HG03442 (cell line): ENCODE measurements at regions not wholly inside any gene's neighbourhood (a gene's known extent, or its start where the extent isn't known, plus 50 kb on each side); places are given as distances from the start of the nearest gene placed in this dataset.
"Not testable (repeated sequence)": the region's sequence is repeated elsewhere in the genome, so short reads cannot be mapped to it uniquely, and the experiment has no call there.

Experiments
- ATAC-seq: cut with Tn5 transposase; IDR thresholded peaks from one replicate; pipeline ENCODE4 v1.9.1; 2021; ENCODE audit warnings: mild to moderate bottlenecking, moderate library complexity; ENCODE audit not compliant: unreplicated experiment

GRCh38 chr16:26386096-26386495 lies 680.6 kb upstream of the C16orf82 start:
- ATAC-seq: no peak

DNA sequence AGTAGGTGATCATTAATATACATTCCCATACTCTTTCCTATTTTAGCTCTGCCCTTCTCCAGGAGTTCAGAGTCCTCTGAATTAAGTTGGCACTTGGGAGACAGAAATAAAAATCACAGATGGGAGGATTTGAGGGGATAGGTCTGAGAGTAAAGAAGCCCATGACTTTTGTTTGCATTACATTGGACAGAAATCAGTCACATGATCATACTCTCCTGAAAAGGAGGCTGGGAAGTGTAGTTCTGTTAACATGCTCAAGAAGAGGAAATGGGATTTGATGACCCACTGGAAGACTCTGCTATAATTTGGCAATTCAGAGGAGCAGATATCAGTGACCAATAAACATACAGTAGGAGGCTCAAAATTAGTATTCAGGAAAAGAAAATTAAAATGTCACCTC lies 674.9 kb upstream of the C16orf82 start:
- no peak for ATAC-seq

DNA sequence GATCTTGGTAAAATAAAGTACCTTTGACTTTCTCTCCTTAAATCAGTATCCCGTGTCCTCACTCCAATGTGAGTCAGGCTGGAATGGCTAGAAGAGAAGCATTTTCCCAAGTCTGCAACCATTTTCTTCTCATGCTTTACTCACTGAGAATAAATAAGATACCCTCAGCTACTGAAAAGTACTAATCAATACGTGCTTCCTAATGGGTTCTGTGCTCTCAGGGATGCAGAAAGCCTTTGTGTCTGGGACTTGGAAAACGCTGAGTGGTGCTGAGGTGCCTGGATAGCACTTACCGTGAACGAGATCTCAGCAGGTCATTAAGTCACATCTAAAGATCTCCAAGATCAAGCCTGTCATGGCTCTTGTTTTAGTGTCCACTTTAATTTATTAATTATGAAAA lies 672.3 kb upstream of the C16orf82 start:
- no peak for ATAC-seq

GRCh38 chr16:26395700-26396099 lies 671.0 kb upstream of the C16orf82 start:
- no peak for ATAC-seq

- ATAC-seq: no peak
These were observed 670.1 kb upstream of the C16orf82 start for GRCh38 chr16:26396511-26397235.

DNA sequence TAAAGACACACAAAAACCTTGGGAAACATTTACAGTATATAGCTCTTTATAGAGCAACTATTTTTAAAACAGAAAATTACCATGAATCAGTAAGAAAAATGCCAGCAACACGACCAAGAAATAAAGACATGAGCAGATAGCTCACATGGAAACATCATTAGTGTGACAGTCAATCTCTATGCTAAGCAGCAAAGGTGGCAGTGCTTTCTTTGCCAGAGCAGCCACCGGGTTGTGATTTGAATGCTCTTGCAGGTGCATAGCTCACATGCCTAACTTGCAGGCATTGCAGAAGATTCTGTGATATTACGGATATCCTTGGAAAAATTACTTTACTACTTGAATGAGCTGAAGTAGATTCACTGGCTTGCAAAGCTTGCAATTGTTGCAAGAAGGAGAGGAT lies 652.9 kb upstream of the C16orf82 start:
- no peak for ATAC-seq

DNA sequence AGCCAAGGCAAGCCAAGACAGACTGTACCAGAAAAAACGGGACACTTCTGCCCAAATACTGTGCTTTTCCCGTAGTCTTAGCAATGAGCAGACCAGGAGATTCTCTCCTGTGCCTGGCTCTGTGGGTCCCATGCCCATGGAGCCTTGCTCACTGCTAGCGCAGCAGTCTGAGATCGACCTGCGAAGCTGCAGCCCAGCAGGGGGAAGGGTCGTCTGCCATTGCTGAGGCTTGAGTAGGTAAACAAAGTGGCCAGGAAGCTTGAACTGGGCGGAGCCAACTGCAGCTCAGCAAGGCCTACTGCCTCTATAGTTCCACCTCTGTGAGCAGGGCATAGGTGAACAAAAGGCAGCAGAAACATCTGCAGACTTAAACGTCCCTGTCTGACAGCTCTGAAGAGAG lies 647.3 kb upstream of the C16orf82 start:
- ATAC-seq: not testable (repeated sequence)

- ATAC-seq: no peak
These were observed 636.1 kb upstream of the C16orf82 start for GRCh38 chr16:26430618-26431017.

DNA sequence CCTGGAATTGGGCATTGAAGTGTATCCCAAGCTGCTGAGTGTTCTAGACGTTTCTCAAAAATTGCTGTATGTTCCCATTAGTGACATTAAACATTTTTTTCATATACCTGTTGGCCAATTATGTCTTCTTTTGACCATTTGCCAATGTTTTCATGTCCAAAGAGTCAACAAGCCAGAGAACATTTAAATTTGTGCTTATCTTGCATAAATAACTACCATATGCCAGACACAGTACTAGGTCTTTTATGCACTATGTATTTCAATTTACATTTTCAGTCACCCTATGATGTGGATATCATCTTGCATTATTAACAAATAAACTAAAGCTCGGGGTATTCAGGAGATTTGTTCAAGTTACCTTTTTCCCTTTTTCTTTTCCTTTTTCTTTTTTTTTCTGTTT lies 632.9 kb upstream of the C16orf82 start:
- ATAC-seq: no peak

DNA sequence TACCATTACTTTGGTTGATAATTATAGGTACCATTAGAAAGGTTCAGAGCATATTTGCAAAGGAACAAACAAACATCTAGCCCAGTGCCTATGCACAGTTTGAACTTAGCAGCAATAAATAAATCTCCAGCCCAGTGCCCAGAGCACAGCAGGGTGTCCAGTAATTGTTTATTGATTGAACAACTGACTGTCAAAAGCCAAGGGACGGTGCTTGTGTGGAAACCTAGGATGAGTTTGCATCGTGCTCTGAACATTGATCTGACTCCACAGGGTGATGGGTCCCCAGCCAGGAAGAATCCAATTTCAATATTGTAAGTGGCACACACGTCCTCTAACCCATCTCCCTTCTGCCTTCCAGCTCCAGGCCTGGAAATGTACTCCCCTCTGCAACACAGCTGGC lies 625.5 kb upstream of the C16orf82 start:
- no peak for ATAC-seq

GRCh38 chr16:26442321-26442720 lies 624.4 kb upstream of the C16orf82 start:
- ATAC-seq: no peak

DNA sequence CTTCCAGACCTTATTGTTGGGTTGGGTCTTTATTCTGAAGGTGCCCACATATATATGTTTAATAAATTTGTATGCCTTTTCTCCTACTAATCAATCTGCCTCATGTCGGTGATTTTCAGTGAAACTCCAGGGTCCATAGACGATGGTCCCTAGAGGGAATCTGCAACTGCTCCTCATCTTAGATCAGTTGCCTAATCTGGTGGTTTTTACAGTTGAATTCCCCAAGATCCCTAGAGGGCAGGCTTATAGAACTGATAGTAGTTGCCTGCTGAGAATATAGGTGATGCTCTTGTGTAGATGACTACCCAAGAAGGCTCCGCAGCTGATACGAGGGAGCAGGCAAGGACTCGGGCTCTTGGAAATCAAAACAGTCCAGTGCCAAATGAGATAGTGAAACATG lies 619.2 kb upstream of the C16orf82 start:
- ATAC-seq: no peak

GRCh38 chr16:26453215-26453614 lies 613.5 kb upstream of the C16orf82 start:
- ATAC-seq: no peak

DNA sequence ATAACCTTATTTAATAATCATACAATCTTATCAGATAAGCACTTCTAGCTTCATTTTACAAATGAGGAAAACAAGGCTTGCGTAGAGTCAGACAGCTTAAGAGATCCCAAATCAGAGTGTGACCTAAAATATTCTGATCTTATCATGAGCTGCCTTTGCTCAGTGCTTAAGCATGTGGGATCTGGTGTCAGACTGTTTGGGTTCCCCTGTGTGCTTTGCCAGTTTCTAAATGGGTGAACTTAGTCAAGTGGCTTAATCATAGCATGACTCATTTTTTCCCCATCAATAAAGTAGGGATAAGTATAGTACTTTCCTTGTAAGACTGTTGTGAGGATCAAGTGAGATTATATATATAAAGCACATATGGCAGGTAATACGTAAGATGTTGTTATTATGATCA lies 612.6 kb upstream of the C16orf82 start:
- no peak for ATAC-seq

DNA sequence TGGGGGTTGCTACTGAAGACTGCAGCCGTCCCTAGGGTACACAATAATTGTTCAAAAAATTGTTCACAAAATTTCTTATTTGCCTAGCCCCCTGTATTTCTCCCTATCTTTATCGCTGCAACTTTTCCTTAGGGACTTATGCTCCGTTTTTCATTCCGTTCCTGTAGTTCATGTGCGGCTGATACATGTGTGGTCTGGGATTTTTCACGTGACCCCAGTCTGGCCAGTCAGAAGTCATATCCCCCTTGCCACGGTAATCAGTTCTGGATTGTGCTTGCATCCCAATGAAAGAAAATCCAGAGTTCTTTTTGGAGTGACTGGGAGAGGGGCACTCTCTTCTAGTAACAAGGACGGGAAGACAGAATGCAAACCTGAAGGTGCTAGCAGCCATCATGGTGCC lies 610.7 kb upstream of the C16orf82 start:
- no peak for ATAC-seq

GRCh38 chr16:26457095-26457494 lies 609.6 kb upstream of the C16orf82 start:
- no peak for ATAC-seq

GRCh38 chr16:26457882-26458281 lies 608.8 kb upstream of the C16orf82 start:
- ATAC-seq: no peak

DNA sequence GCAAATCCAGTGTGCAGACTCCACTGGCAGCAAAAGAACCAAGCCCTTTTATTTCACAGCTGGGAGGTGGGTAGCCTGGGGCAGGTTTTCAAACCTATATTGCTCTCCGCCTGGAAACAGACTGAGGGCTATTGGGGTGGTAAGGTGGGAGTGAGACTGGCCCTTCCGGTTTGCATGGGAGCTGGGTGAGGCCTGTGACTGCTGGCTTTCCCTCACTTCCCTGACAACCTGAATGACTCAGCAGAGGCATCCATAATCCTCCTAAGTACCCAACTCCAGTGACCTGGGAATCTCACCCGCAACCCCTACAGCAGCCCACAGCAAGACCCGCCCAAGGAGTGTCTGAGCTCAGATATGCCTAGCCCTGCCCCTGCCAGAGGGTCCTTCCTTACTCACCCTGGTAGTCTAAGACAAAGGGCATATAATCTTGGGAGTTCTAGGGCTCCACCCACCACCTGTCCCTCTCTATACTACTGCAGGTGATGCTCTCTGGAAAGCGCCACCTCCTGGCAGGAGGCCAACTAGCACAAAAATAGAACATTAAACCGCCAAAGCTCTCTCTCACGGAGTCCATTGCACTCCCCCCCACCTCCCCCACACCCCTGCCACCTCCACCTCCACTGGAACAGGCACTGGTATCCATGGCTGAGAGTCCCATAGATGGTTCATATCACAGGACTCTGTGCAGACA lies 602.0 kb upstream of the C16orf82 start:
- ATAC-seq: no peak

GRCh38 chr16:26474405-26474804 lies 592.3 kb upstream of the C16orf82 start:
- ATAC-seq: not testable (repeated sequence)

DNA sequence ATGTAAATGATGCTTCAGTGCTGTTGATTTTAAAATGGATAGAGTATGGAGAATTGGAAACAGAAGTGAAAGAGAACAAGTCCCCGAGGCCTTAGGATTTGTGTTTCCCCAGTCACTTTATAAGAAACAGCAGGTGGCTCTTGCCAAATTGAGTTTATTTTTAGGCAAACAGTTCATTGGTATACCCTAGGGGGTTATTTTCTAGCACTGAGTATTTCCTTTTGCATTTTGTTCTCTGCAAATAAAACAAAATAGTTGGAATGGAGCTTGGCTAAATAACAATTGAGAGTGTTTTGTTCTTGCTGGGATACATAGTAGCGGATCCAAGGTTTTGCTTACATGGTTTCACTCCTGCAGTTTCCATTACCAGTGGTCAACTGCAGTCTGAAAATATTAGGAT lies 591.1 kb upstream of the C16orf82 start:
- ATAC-seq: no peak

- ATAC-seq: no peak
These were observed 575.5 kb upstream of the C16orf82 start for GRCh38 chr16:26491101-26491670.

DNA sequence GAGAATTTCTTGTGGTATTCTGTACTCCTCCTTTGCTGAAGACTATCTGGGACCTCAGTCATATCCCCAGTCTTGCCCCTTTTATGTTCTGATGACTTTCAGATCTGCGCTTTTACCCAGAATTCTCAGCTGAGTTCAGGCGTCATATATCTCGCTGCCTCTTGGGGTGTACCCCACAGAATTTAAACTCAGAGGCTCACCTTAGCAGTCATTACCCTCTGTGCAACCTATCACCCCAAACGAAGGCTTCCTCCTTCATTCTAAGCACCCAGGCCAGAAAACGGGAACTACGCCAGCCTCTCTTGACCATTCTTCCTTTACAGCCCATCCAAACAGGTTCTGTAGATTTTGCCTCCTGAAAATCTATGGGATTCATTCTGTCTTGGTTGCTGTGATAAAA lies 574.8 kb upstream of the C16orf82 start:
- no peak for ATAC-seq
